Suprapubic skin (tissue), 3 donors: ENCODE measurements at regions not wholly inside any gene's neighbourhood (a gene's known extent, or its start where the extent isn't known, plus 50 kb on each side); places are given as distances from the start of the nearest gene placed in this dataset.

Experiments used
- EP300 ChIP-seq: sonication (generic); formaldehyde crosslinking; IDR thresholded peaks from one replicate; pipeline ENCODE4 v1.6.1; 2017; ENCODE audit warnings: antibody characterized with exemption
- POLR2A ChIP-seq, 2 donors: fragments of 450-650 bp; IDR thresholded peaks; one replicate each; pipeline ENCODE4 v1.6.1; 2017; ENCODE audit warnings: antibody characterized with exemption in 2 of 2, mild to moderate bottlenecking in 2 of 2, moderate library complexity in 2 of 2
- TF ChIP-seq, protein P1 (sequence below), 2 donors: fragments of 200-600 bp in 1 of 2; fragments of 450-650 bp in 1 of 2; sonication (generic) in 1 of 2; IDR thresholded peaks; one replicate each; pipeline ENCODE4 v1.5.1; 2016 to 2019; ENCODE audit warnings: antibody characterized with exemption in 2 of 2, mild to moderate bottlenecking in 1 of 2, moderate library complexity in 1 of 2

DNA sequence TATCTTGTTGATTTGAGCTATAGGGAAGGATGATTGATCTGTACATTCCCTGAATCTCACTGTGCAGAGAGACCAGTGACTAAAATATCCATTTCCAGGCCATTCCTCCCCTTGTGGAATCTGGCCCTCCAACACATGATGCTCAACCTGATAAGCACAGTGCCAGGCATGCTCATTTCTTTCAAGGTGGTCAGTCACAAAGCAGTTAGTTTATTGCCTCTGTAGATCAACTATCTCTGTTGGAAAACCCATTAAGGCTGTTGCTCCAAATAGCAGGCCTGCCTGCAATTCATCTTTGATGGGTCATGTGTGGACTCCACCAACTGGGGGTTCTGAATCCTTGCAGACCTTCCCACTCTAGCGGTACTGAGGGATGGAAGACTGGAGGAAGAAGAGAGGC, 168.6 kb upstream of the FOXK1 start:
- TF ChIP-seq, protein P1, sequence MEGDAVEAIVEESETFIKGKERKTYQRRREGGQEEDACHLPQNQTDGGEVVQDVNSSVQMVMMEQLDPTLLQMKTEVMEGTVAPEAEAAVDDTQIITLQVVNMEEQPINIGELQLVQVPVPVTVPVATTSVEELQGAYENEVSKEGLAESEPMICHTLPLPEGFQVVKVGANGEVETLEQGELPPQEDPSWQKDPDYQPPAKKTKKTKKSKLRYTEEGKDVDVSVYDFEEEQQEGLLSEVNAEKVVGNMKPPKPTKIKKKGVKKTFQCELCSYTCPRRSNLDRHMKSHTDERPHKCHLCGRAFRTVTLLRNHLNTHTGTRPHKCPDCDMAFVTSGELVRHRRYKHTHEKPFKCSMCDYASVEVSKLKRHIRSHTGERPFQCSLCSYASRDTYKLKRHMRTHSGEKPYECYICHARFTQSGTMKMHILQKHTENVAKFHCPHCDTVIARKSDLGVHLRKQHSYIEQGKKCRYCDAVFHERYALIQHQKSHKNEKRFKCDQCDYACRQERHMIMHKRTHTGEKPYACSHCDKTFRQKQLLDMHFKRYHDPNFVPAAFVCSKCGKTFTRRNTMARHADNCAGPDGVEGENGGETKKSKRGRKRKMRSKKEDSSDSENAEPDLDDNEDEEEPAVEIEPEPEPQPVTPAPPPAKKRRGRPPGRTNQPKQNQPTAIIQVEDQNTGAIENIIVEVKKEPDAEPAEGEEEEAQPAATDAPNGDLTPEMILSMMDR (IDR thresholded peaks at IDR 0.05), result no peak
- no peak for TF ChIP-seq POLR2A (IDR thresholded peaks at IDR 0.05)
- TF ChIP-seq EP300, result no peak
